ENCODE measurements at regions not wholly inside any gene's neighbourhood (a gene's known extent, or its start where the extent isn't known, plus 50 kb on each side); places are given as distances from the start of the nearest gene placed in this dataset.

GRCh38 chr9:90428517-90428916, 214.1 kb downstream of the DIRAS2 start:
- H2AFZ ChIP-seq (ENCODE audit: low read depth): no peak overlapping the region
- no peaks in the 10 kb centered on the region for H3K9me2 ChIP-seq
- H3K27me3 ChIP-seq (ENCODE audit: insufficient read depth): no peaks in the 10 kb centered on the region
- H3K4me2 ChIP-seq: no peak overlapping the region
- ChIA-PET CTCF (no interaction called here), POLR2A (no interaction called here)
- H3K4me3 ChIP-seq (ENCODE audit: low read depth in 2 of 2, low read length in 1 of 2): no peak overlapping the region
- no peak overlapping the region for H3K27ac ChIP-seq (ENCODE audit: low read depth in 2 of 2, low read length in 1 of 2)
- 56% methylated on average over 10 of the region's 10 CpGs for WGBS (ENCODE audit: low lambda C conversion rate)
- H3K9me3 ChIP-seq: no peaks in the 10 kb centered on the region
- no peaks in the 10 kb centered on the region for H3K4me1 ChIP-seq (ENCODE audit: control insufficient read depth in 1 of 2, insufficient read depth in 2 of 2, low read depth in 1 of 2, low read length in 1 of 2)
- no peaks in the 10 kb centered on the region for H4K20me1 ChIP-seq (ENCODE audit: insufficient read depth)
- no peaks in the 10 kb centered on the region for H3K36me3 ChIP-seq (replicated peaks in 1 of 2; ENCODE audit: control insufficient read depth in 1 of 2, insufficient read depth in 2 of 2, low read length in 1 of 2)
- no peaks in the 10 kb centered on the region for H3K79me2 ChIP-seq (ENCODE audit: insufficient read depth)
- DNase-seq: no peak
- TF ChIP-seq TCF12 (IDR thresholded peaks at IDR 0.05) (no peak), RCOR1 (IDR thresholded peaks at IDR 0.05; ENCODE audit: low read length) (no peak), RXRA (IDR thresholded peaks at IDR 0.05; ENCODE audit: borderline replicate concordance, low read depth) (no peak), SMC3 (IDR thresholded peaks at IDR 0.05; ENCODE audit: low read depth, low read length) (no peak), IRF3 (IDR thresholded peaks at IDR 0.05; ENCODE audit: low read depth, low read length) (no peak), EZH2phosphoT487 (IDR thresholded peaks at IDR 0.05; ENCODE audit: borderline replicate concordance, low read depth) (no peak), TAF1 (IDR thresholded peaks at IDR 0.05; ENCODE audit: borderline replicate concordance, low read depth, low read length) (no peak), ELF1 (IDR thresholded peaks at IDR 0.05) (no peak), POLR2AphosphoS5 (IDR thresholded peaks at IDR 0.05; ENCODE audit: low read depth, low read length) (no peak), NFIC (IDR thresholded peaks at IDR 0.05; ENCODE audit: borderline replicate concordance) (no peak), JUND (IDR thresholded peaks at IDR 0.05) (no peak)
- TF ChIP-seq, protein P1, sequence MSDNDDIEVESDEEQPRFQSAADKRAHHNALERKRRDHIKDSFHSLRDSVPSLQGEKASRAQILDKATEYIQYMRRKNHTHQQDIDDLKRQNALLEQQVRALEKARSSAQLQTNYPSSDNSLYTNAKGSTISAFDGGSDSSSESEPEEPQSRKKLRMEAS (IDR thresholded peaks at IDR 0.05; ENCODE audit: low read depth): no peak
- TF ChIP-seq, protein P2, sequence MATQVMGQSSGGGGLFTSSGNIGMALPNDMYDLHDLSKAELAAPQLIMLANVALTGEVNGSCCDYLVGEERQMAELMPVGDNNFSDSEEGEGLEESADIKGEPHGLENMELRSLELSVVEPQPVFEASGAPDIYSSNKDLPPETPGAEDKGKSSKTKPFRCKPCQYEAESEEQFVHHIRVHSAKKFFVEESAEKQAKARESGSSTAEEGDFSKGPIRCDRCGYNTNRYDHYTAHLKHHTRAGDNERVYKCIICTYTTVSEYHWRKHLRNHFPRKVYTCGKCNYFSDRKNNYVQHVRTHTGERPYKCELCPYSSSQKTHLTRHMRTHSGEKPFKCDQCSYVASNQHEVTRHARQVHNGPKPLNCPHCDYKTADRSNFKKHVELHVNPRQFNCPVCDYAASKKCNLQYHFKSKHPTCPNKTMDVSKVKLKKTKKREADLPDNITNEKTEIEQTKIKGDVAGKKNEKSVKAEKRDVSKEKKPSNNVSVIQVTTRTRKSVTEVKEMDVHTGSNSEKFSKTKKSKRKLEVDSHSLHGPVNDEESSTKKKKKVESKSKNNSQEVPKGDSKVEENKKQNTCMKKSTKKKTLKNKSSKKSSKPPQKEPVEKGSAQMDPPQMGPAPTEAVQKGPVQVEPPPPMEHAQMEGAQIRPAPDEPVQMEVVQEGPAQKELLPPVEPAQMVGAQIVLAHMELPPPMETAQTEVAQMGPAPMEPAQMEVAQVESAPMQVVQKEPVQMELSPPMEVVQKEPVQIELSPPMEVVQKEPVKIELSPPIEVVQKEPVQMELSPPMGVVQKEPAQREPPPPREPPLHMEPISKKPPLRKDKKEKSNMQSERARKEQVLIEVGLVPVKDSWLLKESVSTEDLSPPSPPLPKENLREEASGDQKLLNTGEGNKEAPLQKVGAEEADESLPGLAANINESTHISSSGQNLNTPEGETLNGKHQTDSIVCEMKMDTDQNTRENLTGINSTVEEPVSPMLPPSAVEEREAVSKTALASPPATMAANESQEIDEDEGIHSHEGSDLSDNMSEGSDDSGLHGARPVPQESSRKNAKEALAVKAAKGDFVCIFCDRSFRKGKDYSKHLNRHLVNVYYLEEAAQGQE (IDR thresholded peaks at IDR 0.05; ENCODE audit: low read depth, low read length): no peak
- no peaks in the 10 kb centered on the region for H3F3A ChIP-seq (replicated peaks; ENCODE audit: insufficient read depth)
- no peak overlapping the region for H3K9ac ChIP-seq

DNA sequence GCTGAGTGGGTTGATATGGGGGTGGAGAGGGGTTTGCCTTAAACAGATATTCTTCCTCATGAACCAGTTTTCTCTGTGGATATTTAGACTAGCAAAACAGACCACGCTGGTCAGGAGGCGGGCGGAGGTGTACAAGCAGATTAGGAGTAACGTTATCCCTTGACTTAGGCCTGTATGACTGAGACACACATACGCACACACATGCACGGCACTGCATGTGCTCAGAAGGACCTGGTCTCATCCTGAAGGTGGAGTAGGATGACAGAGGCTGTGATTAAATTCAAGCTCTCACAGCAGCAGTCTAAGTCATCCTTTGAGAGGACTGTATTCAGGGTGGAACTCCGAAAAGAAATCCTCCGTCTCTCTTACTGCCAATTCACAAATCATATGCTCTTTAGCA, 209.7 kb downstream of the DIRAS2 start:
- no peaks in the 10 kb centered on the region for H3K36me3 ChIP-seq (replicated peaks in 1 of 2; ENCODE audit: control insufficient read depth in 1 of 2, insufficient read depth in 2 of 2, low read length in 1 of 2)
- H3F3A ChIP-seq (replicated peaks; ENCODE audit: insufficient read depth): no peaks in the 10 kb centered on the region
- no peaks in the 10 kb centered on the region for H3K27me3 ChIP-seq (ENCODE audit: insufficient read depth)
- H4K20me1 ChIP-seq (ENCODE audit: insufficient read depth): no peaks in the 10 kb centered on the region
- TF ChIP-seq, protein P2 (IDR thresholded peaks at IDR 0.05; ENCODE audit: low read depth, low read length): no peak
- TF ChIP-seq MEF2A (IDR thresholded peaks at IDR 0.05; ENCODE audit: borderline replicate concordance, low read depth) (no peak), EP300 (IDR thresholded peaks at IDR 0.05; ENCODE audit: borderline replicate concordance in 1 of 2, low read depth in 1 of 2, low read length in 1 of 2) (no peak)
- H3K9me3 ChIP-seq: no peaks in the 10 kb centered on the region
- H3K9me2 ChIP-seq: no peaks in the 10 kb centered on the region
- no peak overlapping the region for H3K9ac ChIP-seq
- POLR2A ChIA-PET: no interaction called here
- H3K4me3 ChIP-seq (ENCODE audit: low read depth in 2 of 2, low read length in 1 of 2): no peak overlapping the region
- CTCF ChIA-PET: interaction anchor here (1.5 kb wide), 1 partner anchor 10 kb away, joined by 5 read pairs; no protein-coding TSS in a partner anchor
- H3K4me2 ChIP-seq: no peak overlapping the region
- no peaks in the 10 kb centered on the region for H3K79me2 ChIP-seq (ENCODE audit: insufficient read depth)
- no peaks in the 10 kb centered on the region for H3K4me1 ChIP-seq (ENCODE audit: control insufficient read depth in 1 of 2, insufficient read depth in 2 of 2, low read depth in 1 of 2, low read length in 1 of 2)
- H3K27ac ChIP-seq (ENCODE audit: low read depth in 2 of 2, low read length in 1 of 2): no peak overlapping the region
- no peak for DNase-seq
- 48% methylated on average over 7 of the region's 8 CpGs for WGBS (ENCODE audit: low lambda C conversion rate)
- no peak overlapping the region for H2AFZ ChIP-seq (ENCODE audit: low read depth)

Data from SK-N-SH (cell line).